K562 (cell line): ENCODE measurements at regions not wholly inside any gene's neighbourhood (a gene's known extent, or its start where the extent isn't known, plus 50 kb on each side); places are given as distances from the start of the nearest gene placed in this dataset.
A peak's percentile ranks its signal among the peaks of the same experiment; 100 is the strongest.

Source experiments
- ARID1B ChIP-seq: fragments of 450-650 bp; IDR thresholded peaks from 2 replicates; pipeline ENCODE4 v1.6.1; 2016; ENCODE audit warnings: antibody characterized with exemption, mild to moderate bottlenecking, inconsistent platforms
- BDP1 ChIP-seq: IDR thresholded peaks from 3 replicates; pipeline ENCODE4 v1.6.1; 2011; ENCODE audit not compliant: insufficient read length, insufficient read depth
- CEBPG ChIP-seq, 3 experiments: fragments of 200-800 bp in 1 of 3; sonication (Bioruptor generic) in 1 of 3; sonication (generic) in 1 of 3; formaldehyde crosslinking in 1 of 3; IDR thresholded peaks in 2 of 3; conservative IDR thresholded peaks in 1 of 3; 2 replicates each; pipeline versions ENCODE4 v1.6.1 to v1.8.0; 2016 to 2022; ENCODE audit warnings: missing compliant biosample characterization in 2 of 3, missing genetic modification characterization in 2 of 3, mild to moderate bottlenecking in 1 of 3, missing genetic modification reagents in 1 of 3
- DACH1 ChIP-seq: fragments of 450-650 bp; IDR thresholded peaks from 2 replicates; pipeline ENCODE4 v1.6.1; 2018; ENCODE audit not compliant: partially characterized antibody
- DDX20 ChIP-seq: fragments of 450-650 bp; IDR thresholded peaks from 2 replicates; pipeline ENCODE4 v1.6.1; 2016; ENCODE audit warnings: missing genetic modification characterization, low read depth, mild to moderate bottlenecking, missing compliant biosample characterization, moderate library complexity
- GTF2A2 ChIP-seq: IDR thresholded peaks from 2 replicates; pipeline ENCODE4 v1.6.1; 2016; ENCODE audit warnings: mild to moderate bottlenecking, missing genetic modification characterization, missing compliant biosample characterization
- GTF2E2 ChIP-seq: fragments of 200-800 bp; sonication (Bioruptor generic); IDR thresholded peaks from 2 replicates; pipeline ENCODE4 v1.6.1; 2016; ENCODE audit warnings: missing genetic modification characterization, missing compliant biosample characterization
- HLTF ChIP-seq: fragments of 450-650 bp; IDR thresholded peaks from 2 replicates; pipeline ENCODE4 v1.6.1; 2016
- MCM5 ChIP-seq: fragments of 450-650 bp; IDR thresholded peaks from 2 replicates; pipeline ENCODE4 v1.6.1; 2016; ENCODE audit warnings: low read depth
- MEF2A ChIP-seq: IDR thresholded peaks from 2 replicates; pipeline ENCODE4 v1.6.1; 2011; ENCODE audit warnings: low read depth, mild to moderate bottlenecking, low read length, moderate library complexity; ENCODE audit not compliant: control insufficient read depth
- POLR2G ChIP-seq: fragments of 200-400 bp; formaldehyde crosslinking; IDR thresholded peaks from 2 replicates; pipeline ENCODE4 v1.6.1; 2017; ENCODE audit warnings: low read depth, mild to moderate bottlenecking, antibody characterized with exemption, low read length, moderate library complexity
- SMARCA4 ChIP-seq: fragments of 450-650 bp; IDR thresholded peaks from 2 replicates; pipeline ENCODE4 v1.6.1; 2016
- TRIM24 ChIP-seq, 2 experiments: fragments of 450-650 bp; IDR thresholded peaks; 2 replicates each; pipeline ENCODE4 v1.6.1; 2016
- ZNF253 ChIP-seq: fragments of 250-450 bp; sonication (Bioruptor Pico); conservative IDR thresholded peaks from 2 replicates; pipeline ENCODE4 v1.6.1; 2021; ENCODE audit warnings: mild to moderate bottlenecking
- ZNF280B ChIP-seq: fragments of 250-450 bp; sonication (Bioruptor Pico); IDR thresholded peaks from 2 replicates; pipeline ENCODE4 v1.5.1; 2021; ENCODE audit warnings: mild to moderate bottlenecking
- ZNF445 ChIP-seq: fragments of 250-450 bp; sonication (Bioruptor Pico); IDR thresholded peaks from 2 replicates; pipeline ENCODE4 v1.4.0; 2020; ENCODE audit warnings: low read depth, mild to moderate bottlenecking, moderate library complexity
- TF ChIP-seq, protein P1 (sequence below): fragments of 200-800 bp; sonication (Bioruptor generic); IDR thresholded peaks from 2 replicates; pipeline ENCODE4 v1.6.1; 2017; ENCODE audit warnings: missing genetic modification characterization, missing compliant biosample characterization
- TF ChIP-seq, protein P2 (sequence below): fragments of 450-650 bp; formaldehyde crosslinking; IDR thresholded peaks from 2 replicates; pipeline ENCODE4 v1.4.0; 2020; ENCODE audit warnings: mild to moderate bottlenecking, moderate library complexity
- TF ChIP-seq, protein P3 (sequence below): fragments of 450-650 bp; formaldehyde crosslinking; conservative IDR thresholded peaks from 2 replicates; pipeline ENCODE4 v1.4.0; 2022; ENCODE audit warnings: mild to moderate bottlenecking, missing genetic modification characterization
- TF ChIP-seq, protein P4 (sequence below): fragments of 450-650 bp; IDR thresholded peaks from 2 replicates; pipeline ENCODE4 v1.6.1; 2017; ENCODE audit warnings: mild to moderate bottlenecking, moderate library complexity
- TF ChIP-seq, protein P5 (sequence below): sonication (generic); formaldehyde crosslinking; IDR thresholded peaks from 2 replicates; pipeline ENCODE4 v1.8.0; 2022; ENCODE audit warnings: mild to moderate bottlenecking, missing genetic modification reagents

GRCh38 chr7:101743241-101743994 is 74.0 kb upstream of the CUX1 start (continued):
- TF ChIP-seq, protein P1, sequence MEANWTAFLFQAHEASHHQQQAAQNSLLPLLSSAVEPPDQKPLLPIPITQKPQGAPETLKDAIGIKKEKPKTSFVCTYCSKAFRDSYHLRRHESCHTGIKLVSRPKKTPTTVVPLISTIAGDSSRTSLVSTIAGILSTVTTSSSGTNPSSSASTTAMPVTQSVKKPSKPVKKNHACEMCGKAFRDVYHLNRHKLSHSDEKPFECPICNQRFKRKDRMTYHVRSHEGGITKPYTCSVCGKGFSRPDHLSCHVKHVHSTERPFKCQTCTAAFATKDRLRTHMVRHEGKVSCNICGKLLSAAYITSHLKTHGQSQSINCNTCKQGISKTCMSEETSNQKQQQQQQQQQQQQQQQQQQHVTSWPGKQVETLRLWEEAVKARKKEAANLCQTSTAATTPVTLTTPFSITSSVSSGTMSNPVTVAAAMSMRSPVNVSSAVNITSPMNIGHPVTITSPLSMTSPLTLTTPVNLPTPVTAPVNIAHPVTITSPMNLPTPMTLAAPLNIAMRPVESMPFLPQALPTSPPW = peak; percentile 66
- TF ChIP-seq GTF2E2 (tag) = no peak
- no peak for TF ChIP-seq DDX20 (tag)
- peak; percentile 53; the same call in 1 of the 2 replicates for TF ChIP-seq POLR2G
- 0 out of 2 replicates have a peak, but pooled peaks have one; percentile 6 for TF ChIP-seq MEF2A
- no peak for TF ChIP-seq ZNF253 (CRISPR knock-in tag)
- TF ChIP-seq MCM5 = no peak
- TF ChIP-seq, protein P2, sequence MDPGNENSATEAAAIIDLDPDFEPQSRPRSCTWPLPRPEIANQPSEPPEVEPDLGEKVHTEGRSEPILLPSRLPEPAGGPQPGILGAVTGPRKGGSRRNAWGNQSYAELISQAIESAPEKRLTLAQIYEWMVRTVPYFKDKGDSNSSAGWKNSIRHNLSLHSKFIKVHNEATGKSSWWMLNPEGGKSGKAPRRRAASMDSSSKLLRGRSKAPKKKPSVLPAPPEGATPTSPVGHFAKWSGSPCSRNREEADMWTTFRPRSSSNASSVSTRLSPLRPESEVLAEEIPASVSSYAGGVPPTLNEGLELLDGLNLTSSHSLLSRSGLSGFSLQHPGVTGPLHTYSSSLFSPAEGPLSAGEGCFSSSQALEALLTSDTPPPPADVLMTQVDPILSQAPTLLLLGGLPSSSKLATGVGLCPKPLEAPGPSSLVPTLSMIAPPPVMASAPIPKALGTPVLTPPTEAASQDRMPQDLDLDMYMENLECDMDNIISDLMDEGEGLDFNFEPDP (CRISPR knock-in tag) = no peak
- no peak for TF ChIP-seq BDP1
- TF ChIP-seq SMARCA4 = peak; percentile 55; the same call in 1 of the 2 replicates
- TF ChIP-seq, protein P3, sequence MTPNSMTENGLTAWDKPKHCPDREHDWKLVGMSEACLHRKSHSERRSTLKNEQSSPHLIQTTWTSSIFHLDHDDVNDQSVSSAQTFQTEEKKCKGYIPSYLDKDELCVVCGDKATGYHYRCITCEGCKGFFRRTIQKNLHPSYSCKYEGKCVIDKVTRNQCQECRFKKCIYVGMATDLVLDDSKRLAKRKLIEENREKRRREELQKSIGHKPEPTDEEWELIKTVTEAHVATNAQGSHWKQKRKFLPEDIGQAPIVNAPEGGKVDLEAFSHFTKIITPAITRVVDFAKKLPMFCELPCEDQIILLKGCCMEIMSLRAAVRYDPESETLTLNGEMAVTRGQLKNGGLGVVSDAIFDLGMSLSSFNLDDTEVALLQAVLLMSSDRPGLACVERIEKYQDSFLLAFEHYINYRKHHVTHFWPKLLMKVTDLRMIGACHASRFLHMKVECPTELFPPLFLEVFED (CRISPR knock-in tag) = no peak
- TF ChIP-seq ZNF445 (CRISPR knock-in tag) = no peak
- TF ChIP-seq ZNF280B = no peak
- no peak for TF ChIP-seq GTF2A2 (tag)
- no peak; the same call in 1 of the 2 replicates for TF ChIP-seq HLTF
- TF ChIP-seq ARID1B = peak; percentile 71
- TF ChIP-seq, protein P4, sequence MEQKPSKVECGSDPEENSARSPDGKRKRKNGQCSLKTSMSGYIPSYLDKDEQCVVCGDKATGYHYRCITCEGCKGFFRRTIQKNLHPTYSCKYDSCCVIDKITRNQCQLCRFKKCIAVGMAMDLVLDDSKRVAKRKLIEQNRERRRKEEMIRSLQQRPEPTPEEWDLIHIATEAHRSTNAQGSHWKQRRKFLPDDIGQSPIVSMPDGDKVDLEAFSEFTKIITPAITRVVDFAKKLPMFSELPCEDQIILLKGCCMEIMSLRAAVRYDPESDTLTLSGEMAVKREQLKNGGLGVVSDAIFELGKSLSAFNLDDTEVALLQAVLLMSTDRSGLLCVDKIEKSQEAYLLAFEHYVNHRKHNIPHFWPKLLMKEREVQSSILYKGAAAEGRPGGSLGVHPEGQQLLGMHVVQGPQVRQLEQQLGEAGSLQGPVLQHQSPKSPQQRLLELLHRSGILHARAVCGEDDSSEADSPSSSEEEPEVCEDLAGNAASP = no peak
- no peak for TF ChIP-seq CEBPG (CRISPR knock-in tag; IDR thresholded peaks at IDR 0.05)
- no peak for TF ChIP-seq CEBPG (tag; conservative IDR thresholded peaks at IDR 0.05 in 1 of 2, IDR thresholded peaks at IDR 0.05 in 1 of 2)
- TF ChIP-seq DACH1 = no peak
- TF ChIP-seq, protein P5, sequence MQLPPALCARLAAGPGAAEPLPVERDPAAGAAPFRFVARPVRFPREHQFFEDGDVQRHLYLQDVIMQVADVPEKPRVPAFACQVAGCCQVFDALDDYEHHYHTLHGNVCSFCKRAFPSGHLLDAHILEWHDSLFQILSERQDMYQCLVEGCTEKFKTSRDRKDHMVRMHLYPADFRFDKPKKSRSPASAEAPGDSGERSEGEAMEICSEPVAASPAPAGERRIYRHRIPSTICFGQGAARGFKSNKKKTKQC (CRISPR knock-in tag) = no peak; the same call in 1 of the 2 replicates
- TF ChIP-seq TRIM24 (IDR thresholded peaks at IDR 0.05) = peak in 1 of 2 experiments; percentile 65; a peak in 2 of 4 replicates
